ENCODE measurements at regions not wholly inside any gene's neighbourhood (a gene's known extent, or its start where the extent isn't known, plus 50 kb on each side); places are given as distances from the start of the nearest gene placed in this dataset.
"Not testable (repeated sequence)": the region's sequence is repeated elsewhere in the genome, so short reads cannot be mapped to it uniquely, and the experiment has no call there.

GRCh38 chr9:30609713-30610112 lies 1774.7 kb upstream of the ACO1 start:
- ChIA-PET POLR2A (no interaction called here), CTCF (no interaction called here)
- TF ChIP-seq CTCF (IDR thresholded peaks at IDR 0.05; ENCODE audit: control extremely low read depth, extremely low read depth, low read depth, missing control alignments) = no peak
- no peak for DNase-seq (ENCODE audit: extremely low spot score)

- CTCF ChIA-PET; POLR2A ChIA-PET; DNase-seq (ENCODE audit: extremely low spot score): not testable (repeated sequence)
These were observed 1767.7 kb upstream of the ACO1 start for GRCh38 chr9:30616782-30617181.

- TF ChIP-seq CTCF (IDR thresholded peaks at IDR 0.05; ENCODE audit: control extremely low read depth, extremely low read depth, low read depth, missing control alignments) = no peak
- DNase-seq (ENCODE audit: extremely low spot score) = no peak
- ChIA-PET CTCF (no interaction called here), POLR2A (no interaction called here)
These were observed 1761.9 kb upstream of the ACO1 start for GRCh38 chr9:30622561-30622960.

GRCh38 chr9:30628915-30629567 lies 1755.4 kb upstream of the ACO1 start:
- POLR2A ChIA-PET = no interaction called here
- TF ChIP-seq CTCF (IDR thresholded peaks at IDR 0.05; ENCODE audit: control extremely low read depth, extremely low read depth, low read depth, missing control alignments) = no peak
- CTCF ChIA-PET = no interaction called here

GRCh38 chr9:30630459-30630858 lies 1754.0 kb upstream of the ACO1 start:
- POLR2A ChIA-PET = no interaction called here
- no peak for DNase-seq (ENCODE audit: extremely low spot score)
- TF ChIP-seq CTCF (IDR thresholded peaks at IDR 0.05; ENCODE audit: control extremely low read depth, extremely low read depth, low read depth, missing control alignments) = no peak
- CTCF ChIA-PET = interaction anchor here (1.3 kb wide), 1 partner anchor 13 kb away, joined by 3 read pairs; no protein-coding TSS in a partner anchor

More at GRCh38 chr9:30628915-30629567, 1755.4 kb upstream of the ACO1 start:
- DNase-seq (ENCODE audit: extremely low spot score) = no peak

- POLR2A ChIA-PET; CTCF ChIA-PET; DNase-seq (ENCODE audit: extremely low spot score): not testable (repeated sequence)
These were observed 1737.8 kb upstream of the ACO1 start for GRCh38 chr9:30646639-30647038.

GRCh38 chr9:30661925-30662324 lies 1722.5 kb upstream of the ACO1 start:
- no peak for DNase-seq (ENCODE audit: extremely low spot score)
- no peak for TF ChIP-seq CTCF (IDR thresholded peaks at IDR 0.05; ENCODE audit: control extremely low read depth, extremely low read depth, low read depth, missing control alignments)
- ChIA-PET CTCF (no interaction called here), POLR2A (no interaction called here)

All from GM10248 (cell line).